ENCODE measurements at regions not wholly inside any gene's neighbourhood (a gene's known extent, or its start where the extent isn't known, plus 50 kb on each side); places are given as distances from the start of the nearest gene placed in this dataset.

DNA sequence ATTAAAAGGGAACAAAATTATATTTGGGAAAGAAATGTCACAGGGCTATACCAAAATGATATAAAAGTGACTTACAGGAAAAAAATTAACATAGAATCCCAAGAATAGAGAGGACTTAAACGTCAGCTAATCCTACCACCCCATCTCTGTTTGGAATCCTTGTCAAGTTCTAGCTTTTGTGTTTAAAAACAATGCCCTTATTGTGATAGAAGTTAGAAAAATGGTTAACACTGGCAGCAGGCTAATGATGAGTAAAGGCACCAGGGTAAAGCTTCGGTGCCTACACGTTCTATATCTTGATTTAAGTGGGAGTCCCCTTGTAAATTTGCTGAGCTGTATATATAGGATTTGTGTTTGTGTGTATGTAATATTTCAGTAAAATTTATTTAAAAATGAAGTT, 453.3 kb upstream of the TENM4 start:
- DNase-seq (ENCODE audit: low read depth): no peak

DNA sequence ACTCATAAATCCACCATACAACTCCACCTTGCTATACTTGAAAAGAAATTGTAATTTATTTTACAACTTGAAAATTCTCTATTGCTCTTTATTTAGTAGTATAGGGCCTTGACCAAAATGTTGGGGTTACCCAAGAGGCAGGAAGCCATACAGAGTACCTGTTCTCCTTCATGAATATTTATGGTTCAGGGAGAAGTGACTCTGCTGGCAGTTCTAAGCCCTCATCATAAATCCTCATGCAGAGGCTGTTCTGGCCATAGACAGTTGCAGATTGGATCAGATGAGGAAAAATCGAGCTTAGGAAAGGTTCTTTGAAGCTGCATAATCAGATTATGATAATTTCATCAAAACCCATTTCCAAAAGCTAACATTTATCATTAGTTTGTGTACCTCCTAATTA, 449.4 kb upstream of the TENM4 start:
- no peak for DNase-seq (ENCODE audit: low read depth)

DNA sequence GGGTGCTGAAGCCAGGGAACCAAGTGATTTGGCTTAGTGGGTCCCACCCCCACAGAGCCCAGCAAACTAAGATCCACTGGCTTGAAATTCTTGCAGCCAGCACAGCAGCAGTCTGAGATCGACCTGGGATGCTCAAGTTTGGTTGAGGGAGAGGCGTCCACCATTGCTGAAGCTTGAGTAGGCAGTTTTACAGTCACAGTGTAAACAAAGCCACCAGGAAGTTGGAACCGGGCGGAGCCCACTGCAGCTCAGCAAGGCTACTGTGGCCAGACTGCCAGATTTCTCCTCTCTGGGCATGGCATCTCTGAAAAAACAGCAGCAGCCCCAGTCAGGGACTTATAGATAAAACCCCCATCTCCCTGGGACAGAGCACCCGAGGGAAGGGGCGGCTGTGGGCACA, 424.1 kb upstream of the TENM4 start:
- DNase-seq (ENCODE audit: low read depth): no peak

DNA sequence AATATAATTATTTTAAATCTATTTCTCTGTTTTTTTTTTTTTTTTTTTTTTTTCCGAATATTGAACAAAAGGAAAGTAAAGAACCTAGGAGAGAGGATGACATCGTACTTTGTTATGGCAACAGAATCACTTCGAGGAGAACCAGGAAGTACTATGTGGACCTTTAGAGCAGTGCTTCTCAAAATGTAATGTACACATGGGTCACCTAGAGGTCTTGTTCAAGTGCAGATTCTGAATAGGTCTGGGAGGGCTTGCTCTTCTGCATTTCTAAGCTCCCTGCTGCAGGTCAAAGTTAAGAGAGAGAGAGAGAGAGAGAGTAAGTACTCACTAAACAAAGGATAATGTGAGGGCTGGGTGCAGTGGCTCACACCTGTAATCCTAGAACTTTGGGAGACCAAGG, 419.5 kb upstream of the TENM4 start:
- DNase-seq (ENCODE audit: low read depth): no peak

DNA sequence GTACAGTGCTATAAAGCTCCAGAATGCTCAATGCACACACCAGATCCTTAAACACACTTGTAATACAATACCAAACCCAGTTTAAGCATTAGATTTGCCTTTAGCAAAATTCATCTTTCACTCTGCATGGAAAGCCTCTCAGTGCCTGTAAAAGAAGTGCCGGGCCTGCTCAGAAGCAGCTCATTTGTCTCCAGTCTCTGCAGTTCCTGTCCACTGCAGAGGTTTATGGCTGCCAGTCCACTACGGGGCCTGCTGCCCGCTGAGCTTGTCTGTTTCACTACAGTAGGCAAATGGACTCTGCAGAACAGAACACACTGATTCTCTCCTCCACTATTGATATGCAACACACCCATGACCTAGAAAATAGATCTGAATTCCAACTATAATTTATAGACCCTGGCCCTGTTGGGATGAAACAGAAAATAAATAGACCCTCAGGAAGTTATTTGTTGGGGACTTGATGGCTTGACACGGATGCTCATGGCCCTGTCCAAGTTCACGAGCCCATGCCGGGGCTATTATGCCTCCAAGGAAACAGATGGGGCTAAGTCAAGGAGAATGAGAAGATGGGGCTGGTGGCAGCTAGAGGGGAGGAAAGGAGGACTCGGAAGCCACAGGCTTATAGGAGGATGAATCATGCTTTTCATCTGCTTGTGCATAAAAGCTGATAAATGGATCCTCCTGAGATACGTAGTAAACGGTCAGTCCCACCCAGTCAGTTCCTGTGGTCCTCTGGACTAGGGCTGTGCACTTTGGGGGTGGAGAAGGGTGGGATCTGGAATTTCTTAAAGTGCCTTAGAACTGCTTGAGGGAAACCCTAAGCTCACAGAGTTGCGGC, 416.8 kb upstream of the TENM4 start:
- DNase-seq (ENCODE audit: low read depth): no peak

DNA sequence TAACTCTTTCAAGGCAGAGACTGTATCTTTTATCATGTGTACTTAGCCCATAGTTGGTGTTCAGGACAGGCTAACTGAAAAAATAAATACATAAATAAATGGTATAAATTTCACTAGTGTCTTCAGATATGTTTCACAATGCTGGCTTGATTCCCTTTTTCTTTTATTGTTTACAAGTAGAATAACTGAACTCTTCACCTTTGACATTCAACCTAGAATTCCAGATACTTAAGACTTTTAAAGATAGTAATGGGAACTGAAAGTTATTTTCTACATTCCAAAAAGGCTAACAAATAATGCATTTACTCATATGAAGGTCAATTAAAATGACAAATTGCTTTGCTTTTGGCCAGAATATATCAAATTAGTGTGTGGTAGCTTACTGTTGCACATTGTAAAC, 411.3 kb upstream of the TENM4 start:
- no peak for DNase-seq (ENCODE audit: low read depth)

DNA sequence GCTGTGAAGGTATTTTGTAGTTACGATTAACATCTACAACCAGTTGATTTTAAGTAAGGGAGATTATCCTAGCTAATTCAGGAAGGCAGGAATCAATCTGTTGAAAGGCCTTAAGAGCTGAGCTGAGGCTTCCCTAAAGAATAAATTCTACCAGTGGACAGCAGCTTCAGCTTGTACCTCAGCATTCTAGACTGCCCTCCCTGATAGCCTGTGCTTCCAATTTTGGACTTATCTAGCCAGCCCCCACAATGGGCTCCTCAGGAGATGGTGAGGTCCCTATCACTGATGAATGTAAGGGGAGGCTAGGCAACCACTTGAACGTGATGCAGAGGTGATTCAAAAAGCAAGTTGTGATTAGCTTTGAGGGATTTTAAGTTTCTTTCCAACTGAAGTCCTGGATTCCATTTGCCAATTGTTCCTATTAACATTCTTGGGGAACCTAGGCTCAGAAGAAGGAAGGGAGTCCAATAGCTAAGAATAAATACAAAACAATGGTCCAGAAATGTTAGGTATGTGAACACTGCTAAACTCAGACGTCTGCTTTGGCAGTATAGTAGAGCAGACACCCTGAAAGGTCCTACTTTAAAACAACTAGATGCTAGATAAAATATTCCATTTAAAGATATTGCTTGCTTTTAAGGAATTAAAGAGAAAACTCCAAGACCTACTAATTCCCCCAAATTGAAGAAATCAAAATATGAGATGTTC, 404.3 kb upstream of the TENM4 start:
- DNase-seq (ENCODE audit: low read depth): no peak

DNA sequence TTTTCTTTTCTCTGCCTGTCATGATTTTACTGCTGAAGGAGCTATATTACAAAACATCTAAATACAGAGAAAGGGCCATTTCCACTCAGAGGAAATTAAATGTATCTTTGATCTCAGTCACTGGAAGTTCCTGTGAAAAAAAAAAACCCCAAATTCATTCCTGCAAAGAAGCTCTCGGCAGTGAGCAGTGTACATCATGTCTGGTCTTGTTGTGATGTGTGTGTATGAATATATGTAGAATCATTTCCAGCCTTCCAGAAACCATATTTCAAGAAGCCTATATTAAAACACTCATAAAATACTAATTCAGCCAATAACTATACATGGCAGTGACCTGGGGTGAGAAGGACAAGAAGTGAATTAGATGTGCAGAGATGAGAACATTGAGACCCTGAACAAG, 393.2 kb upstream of the TENM4 start:
- no peak for DNase-seq (ENCODE audit: low read depth)

DNA sequence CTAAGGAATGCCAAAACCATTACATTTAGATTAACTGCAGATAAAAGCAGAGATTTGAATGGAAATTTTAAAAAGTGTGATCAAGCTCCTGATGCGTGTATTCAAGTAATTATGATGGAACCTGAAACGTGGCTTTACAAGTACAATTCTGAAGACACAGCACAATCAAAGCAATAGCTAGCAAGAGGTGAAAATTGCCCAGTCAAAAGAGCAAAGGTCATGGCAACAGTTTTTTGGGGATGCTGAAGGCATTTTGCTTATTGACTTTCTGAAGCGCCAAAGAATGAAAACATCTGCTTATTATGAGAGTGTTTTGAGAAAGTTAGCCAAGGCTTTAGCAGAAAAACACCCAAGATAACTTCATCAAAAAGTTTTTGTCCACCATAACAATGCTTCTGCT, 389.6 kb upstream of the TENM4 start:
- DNase-seq (ENCODE audit: low read depth): no peak

DNA sequence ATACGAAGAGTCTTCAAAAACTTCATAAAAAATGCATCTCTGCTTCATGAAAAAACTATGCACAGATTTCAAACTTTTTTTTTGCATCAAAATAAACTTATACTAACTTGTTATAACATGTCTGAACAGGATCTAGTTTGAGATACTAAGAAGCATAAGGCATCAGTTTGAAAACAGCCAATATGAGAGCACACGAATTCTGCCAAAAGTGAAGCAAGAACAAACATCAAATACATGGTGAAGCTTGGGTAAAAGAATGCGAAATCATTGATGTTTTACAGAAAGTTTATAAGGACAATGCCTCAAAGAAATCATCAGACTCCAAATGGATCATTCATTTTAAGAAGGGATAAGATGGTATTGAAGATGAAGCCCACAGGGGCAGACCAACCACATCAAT, 389.1 kb upstream of the TENM4 start:
- no peak for DNase-seq (ENCODE audit: low read depth)

DNA sequence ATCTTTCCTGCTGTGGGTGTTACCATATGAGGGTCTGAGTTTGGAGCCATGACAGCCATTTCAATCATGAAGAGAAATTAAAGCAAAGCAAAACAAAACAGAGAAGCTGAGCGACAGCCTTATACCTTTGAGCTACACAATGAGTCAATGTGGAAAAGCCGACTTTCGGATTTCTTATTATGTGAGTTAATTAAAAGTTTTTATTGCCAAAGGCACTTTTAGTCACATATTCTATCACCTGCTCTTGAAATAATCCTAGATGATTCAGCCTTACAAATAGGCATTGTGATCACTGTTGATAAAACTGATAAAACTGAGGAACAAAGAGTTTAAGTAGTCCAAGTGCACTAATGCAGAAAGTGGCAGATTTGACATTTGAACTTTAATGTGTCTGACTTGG, 381.9 kb upstream of the TENM4 start:
- no peak for DNase-seq (ENCODE audit: low read depth)

DNA sequence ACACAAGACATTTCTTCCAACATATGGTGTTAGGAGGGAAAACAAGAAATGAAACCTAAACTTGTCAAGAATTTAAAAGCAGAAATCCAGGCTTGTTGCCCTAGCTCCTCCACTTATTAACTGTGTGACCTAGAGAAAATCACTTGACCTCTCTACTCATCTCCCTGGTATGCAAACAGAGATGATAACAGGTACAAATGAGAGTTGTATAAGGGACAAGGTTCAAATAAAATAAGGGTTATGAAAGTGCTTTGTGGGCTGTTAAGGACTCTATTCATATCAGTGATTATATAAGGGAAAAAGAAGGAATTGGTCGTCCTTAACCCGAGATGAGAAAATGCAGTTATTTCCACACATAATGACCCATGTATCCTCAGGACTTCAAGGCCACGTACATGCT, 372.7 kb upstream of the TENM4 start:
- DNase-seq (ENCODE audit: low read depth): no peak

DNA sequence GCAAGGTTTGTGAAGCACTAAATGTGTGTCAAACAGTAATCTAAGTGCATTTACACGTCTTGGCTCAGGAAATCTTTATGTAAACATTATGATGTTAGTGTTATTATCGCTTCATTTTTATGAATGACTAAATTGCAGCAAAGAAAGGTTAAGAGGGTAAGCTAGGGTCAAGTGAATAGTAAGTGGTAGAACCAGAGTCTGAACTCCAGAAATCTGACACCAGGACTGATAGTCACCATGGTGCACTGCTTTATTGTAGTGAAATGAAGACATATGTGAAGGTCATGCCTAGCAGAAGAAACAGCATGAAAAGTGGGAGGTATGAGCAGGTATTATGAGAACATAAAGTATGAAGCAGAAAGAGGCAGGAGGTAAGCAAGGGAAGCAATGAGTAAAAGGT, 368.7 kb upstream of the TENM4 start:
- DNase-seq (ENCODE audit: low read depth): no peak

DNA sequence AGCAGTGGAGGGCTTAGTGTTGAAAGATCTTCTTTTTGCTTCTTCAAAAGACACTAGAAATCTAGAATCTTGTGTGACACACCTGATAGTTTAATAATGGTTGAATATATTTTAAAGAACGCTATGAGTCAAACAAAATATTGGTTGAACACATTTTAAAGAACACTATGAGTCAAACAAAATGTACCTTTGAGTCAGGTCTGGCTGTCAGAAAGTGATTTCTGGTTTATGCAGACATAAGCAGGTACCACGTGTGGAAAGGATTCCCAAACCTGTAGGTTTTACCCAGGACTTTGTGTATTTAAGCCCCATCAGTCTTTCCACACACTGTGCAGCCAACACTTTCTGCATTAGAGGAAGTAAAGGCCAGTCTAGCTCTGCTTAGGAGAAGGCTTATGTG, 366.7 kb upstream of the TENM4 start:
- no peak for DNase-seq (ENCODE audit: low read depth)

DNA sequence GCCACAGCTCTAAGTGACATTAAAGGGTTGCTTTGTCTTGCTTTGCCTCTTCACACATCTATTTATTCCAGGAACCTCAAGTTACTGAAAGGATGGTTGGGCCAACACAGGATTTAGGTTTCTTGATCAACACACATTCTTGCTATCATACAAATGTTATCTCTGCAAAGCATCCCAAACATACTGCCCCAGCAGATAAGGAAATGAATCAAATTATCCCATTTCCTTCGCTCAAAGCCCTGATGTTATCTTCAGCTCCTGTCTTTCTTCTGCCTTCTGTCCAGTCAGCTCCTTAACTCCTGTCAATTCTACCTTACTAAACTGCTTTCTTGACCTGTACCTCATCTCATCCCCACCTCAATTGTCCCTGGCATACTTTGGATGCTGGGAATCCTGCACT, 355.9 kb upstream of the TENM4 start:
- no peak for DNase-seq (ENCODE audit: low read depth)

DNA sequence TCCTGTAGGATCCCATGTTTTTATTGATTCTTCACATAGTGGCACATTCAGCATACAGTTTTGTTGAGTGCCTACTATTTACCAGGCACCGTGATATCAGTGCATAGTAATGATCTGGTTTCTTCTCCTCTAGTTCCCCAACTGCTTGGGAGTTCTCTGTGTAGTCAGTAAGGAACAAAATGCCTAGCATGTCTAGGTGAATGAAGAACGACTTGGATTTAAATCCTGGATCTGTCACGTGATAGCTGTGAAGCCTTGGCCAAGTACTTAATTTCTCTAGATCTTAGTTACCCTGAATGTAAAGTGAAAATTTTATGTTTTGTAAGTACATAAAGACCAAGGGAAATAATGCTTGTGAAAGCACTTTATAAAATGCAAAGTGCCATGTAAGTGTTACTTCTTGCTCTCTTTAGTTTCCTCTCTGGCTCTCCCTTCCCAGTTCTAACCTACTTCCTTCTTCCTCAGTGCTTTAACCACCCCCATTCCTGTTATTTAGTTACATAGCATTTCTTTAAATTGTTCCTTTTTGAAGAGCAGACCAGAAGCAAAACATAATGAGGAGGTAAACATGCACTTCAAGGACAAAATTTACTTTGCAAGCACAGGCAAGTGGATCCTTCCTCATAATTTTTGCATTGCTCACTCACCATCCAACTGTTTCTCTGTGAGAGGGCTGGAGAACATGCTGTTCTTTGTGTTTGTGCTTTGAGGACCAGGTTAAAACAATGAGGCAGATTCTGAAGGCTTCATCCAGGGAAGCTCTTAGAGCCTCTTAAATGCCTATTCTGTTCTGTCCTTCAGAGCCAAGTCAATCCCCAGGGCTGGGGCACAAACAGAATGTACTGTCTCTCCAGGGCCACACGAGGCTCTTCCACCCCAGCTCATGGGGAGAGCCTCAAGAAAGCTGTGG, 353.9 kb upstream of the TENM4 start:
- DNase-seq (ENCODE audit: low read depth): no peak

DNA sequence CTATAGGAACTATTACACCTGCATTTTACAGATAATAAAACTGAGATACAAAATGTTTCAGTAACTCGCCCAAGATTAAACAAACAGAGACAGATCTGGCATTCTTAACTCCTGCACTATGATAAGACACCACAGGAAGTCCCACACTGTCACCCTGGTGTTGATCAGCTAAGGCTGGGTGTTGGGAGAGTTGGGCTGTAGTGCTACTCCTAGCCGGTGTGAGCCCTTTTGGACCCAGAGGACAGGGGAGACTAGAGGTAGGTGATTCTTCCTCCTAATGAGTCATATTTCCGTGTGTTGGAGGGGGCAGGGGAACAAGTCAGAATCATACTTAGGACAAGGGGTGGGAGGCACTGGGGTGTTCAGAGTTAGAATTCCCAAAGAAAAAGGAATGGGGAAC, 353.2 kb upstream of the TENM4 start:
- DNase-seq (ENCODE audit: low read depth): no peak

DNA sequence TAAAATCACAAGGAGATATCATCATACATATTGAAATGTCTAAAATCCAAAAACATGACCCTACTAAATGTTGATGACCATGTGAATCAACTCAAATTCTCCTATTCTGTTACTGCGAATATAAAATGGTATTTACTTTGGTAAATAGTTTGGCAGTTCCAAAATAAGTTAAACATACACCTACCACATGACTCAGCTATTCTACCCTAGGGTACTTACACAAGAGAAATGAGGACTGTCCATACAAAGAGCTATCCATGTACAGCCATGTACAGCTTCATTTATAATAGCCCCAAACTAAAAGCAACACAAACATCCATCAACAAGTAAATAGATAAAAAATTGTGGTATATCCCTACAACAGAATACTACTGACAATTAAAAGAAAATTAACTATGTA, 346.1 kb upstream of the TENM4 start:
- DNase-seq (ENCODE audit: low read depth): no peak

DNA sequence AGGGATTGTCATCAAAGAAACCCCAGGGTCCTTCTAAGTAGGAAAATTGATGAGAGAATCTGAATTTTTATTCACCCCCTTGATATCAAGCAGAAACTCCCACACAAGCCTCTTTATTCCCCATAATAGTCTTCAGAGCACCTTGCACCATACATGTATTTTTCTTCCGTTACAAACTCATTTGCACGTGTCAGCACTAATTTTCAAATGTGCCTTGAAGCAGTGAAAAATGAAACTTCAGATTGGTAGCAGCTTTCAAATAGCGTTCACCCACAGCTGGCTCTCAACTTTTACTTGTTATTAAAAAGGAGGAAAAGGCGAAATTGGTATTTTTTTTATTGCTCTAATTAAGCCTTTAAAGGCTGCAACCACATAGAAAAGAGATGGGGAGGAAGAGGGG, 343.0 kb upstream of the TENM4 start:
- no peak for DNase-seq (ENCODE audit: low read depth)

DNA sequence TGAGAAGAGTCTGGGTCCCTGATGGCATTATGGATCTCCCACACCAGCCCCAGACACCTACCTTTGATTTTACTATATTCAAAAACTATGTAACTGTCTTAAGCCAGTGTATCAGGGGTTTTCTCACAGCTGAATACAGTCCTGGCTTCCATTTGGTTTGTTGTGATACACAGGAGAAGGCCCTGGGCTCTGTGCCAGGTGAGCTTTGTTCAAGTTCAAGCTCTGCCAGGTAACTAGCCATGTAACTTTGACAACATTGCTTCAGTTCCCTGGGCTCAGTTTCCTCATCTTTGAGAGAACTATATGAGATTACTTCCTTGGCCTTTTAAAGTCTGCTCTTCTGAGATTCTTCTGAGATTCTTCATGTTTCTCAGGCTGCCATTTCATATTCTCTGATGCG, 327.5 kb upstream of the TENM4 start:
- no peak for DNase-seq (ENCODE audit: low read depth)

DNA sequence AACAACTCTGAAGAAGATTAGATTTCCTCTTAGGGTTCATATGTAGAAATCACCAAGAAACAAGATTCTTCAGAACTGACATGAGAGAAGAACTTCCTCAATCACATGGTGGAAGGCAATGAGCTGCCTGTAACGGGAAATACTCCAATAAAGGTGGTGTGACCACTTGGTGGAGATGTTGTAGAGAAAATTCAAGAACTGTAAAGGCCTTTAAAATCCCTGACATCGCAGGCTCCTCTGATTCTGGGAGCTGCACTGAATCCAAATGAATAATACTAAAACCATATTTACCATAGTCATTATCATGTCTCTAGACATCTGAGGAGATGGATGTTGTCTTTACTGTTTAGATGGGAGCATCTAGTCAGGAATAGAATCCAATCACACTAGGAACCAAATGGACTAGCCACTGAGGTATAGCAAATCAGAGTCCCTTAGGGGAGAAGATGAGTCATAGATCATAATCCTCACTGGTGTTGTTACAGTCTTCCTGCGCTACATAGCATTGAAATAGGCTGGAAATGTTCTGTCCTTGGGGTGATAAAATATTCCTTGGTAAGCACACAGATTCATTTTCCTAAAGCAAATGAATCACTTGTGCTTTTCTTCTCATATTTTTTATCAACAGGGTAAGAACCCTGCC, 321.6 kb upstream of the TENM4 start:
- no peak for DNase-seq (ENCODE audit: low read depth)

DNA sequence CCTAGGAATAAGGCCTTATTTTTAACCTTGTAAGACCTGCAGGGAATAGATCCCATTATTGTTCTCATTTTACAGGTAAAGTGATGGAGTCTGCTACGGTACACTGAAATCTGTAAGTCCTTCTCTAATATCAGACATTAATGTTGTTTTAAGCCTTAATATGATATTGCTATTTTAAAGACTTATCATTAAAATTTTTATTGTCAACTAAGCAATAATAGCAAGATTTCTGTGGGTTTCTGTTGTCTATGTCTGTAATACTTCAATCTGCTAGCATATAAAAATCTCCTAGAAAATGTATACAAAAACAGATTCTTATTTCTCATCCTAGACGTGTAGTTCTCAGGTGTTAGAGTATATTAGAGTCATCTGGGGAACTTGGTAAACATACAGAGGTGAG, 317.5 kb upstream of the TENM4 start:
- no peak for DNase-seq (ENCODE audit: low read depth)
